ENCODE measurements at regions not wholly inside any gene's neighbourhood (a gene's known extent, or its start where the extent isn't known, plus 50 kb on each side); places are given as distances from the start of the nearest gene placed in this dataset.

- TF ChIP-seq POLR2A (IDR thresholded peaks at IDR 0.05), result no peak
- no peak for TF ChIP-seq CTCF (IDR thresholded peaks at IDR 0.05)
- TF ChIP-seq EP300 (IDR thresholded peaks at IDR 0.05), result no peak
These were observed 108.6 kb downstream of the TMEM130 start for GRCh38 chr7:98761225-98761624.

Measured in tibial nerve (tissue), 4 donors.